ENCODE measurements at regions not wholly inside any gene's neighbourhood (a gene's known extent, or its start where the extent isn't known, plus 50 kb on each side); places are given as distances from the start of the nearest gene placed in this dataset.

- Histone ChIP-seq H3K27me3 (no peaks in the 10 kb centered on the region), H3K36me3 (replicated peaks in 1 of 2; ENCODE audit: insufficient read depth in 1 of 2, low read depth in 2 of 2) (no peaks in the 10 kb centered on the region), H3K4me3 (no peak overlapping the region), H3K27ac (no peak overlapping the region), H3K4me1 (no peaks in the 10 kb centered on the region), H3K9me3 (no peaks in the 10 kb centered on the region)
- 46 to 52% methylated on average over 2 of the region's 2 CpGs for WGBS, 2 donors
- intact Hi-C loops (cut with DNase I), result no loop called here
- DNase-seq (no peak), ATAC-seq (no peak)
- no peak for TF ChIP-seq POLR2A (IDR thresholded peaks at IDR 0.05)
- TF ChIP-seq CTCF (IDR thresholded peaks at IDR 0.05), result no peak
These were observed 712.8 kb downstream of the SOCS6 start for GRCh38 chr18:71001597-71001996.

DNA sequence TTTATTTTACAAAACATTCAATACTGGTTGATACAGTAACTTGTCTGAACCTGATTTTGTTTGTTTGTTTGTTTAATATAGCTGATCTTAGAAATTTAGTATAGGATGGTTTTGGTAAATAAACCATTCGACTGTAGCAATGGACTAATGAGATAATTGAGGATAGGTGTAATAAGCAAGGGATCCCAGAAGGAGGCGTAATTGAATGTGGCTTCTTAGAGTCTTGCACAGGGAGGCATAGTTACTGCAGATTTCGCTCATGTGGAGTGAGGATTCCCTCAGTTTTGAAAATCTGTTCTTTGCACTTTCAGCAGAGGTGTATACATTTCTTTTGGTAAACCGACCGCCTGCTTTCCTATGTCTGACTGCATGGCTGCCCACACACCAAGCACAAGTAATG, 709.6 kb downstream of the SOCS6 start:
- intact Hi-C loops (cut with DNase I), result no loop called here
- H3K9me3 ChIP-seq, result no peaks in the 10 kb centered on the region
- no peak for TF ChIP-seq POLR2A (IDR thresholded peaks at IDR 0.05)
- TF ChIP-seq CTCF (IDR thresholded peaks at IDR 0.05), result no peak
- WGBS, 2 donors, result 57 to 61% methylated on average over 5 of the region's 5 CpGs
- H3K36me3 ChIP-seq (replicated peaks in 1 of 2; ENCODE audit: insufficient read depth in 1 of 2, low read depth in 2 of 2), result no peaks in the 10 kb centered on the region
- no peak overlapping the region for H3K4me3 ChIP-seq
- no peak for ATAC-seq
- no peaks in the 10 kb centered on the region for H3K4me1 ChIP-seq
- no peaks in the 10 kb centered on the region for H3K27me3 ChIP-seq
- no peak overlapping the region for H3K27ac ChIP-seq
- DNase-seq, result no peak

- TF ChIP-seq CTCF (IDR thresholded peaks at IDR 0.05) (no peak), POLR2A (IDR thresholded peaks at IDR 0.05) (no peak)
- 48 to 57% methylated on average over 3 of the region's 3 CpGs for WGBS, 2 donors
- Histone ChIP-seq H3K4me1 (no peaks in the 10 kb centered on the region), H3K4me3 (no peak overlapping the region), H3K9me3 (no peaks in the 10 kb centered on the region), H3K27ac (no peak overlapping the region), H3K36me3 (replicated peaks in 1 of 2; ENCODE audit: insufficient read depth in 1 of 2, low read depth in 2 of 2) (no peaks in the 10 kb centered on the region), H3K27me3 (no peaks in the 10 kb centered on the region)
- intact Hi-C loops (cut with DNase I), result no loop called here
- DNase-seq, result no peak
- ATAC-seq, result no peak
These were observed 705.3 kb downstream of the SOCS6 start for GRCh38 chr18:70994116-70994515.

DNA sequence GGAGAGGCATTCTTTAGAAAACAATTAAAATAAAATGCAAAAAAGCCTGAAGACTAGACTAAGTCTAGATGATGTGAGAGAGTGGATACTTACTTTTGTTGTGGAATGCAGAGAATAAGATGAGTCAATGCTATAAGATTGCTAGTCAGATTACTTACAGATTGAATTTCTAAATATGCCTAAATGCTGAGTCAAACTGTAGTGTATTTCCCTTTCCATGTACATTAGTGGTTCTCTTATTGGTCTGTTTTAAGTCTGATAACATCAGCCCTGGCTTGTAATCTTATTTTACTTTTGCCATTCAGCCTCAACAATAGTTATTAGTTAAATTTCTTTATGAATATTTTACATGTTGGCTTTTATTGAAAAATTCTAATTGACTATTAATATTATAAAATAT, 702.7 kb downstream of the SOCS6 start:
- no peaks in the 10 kb centered on the region for H3K4me1 ChIP-seq
- intact Hi-C loops (cut with DNase I), result no loop called here
- DNase-seq (no peak), ATAC-seq (no peak)
- no peak overlapping the region for H3K4me3 ChIP-seq
- H3K27me3 ChIP-seq, result no peaks in the 10 kb centered on the region
- H3K9me3 ChIP-seq, result no peaks in the 10 kb centered on the region
- TF ChIP-seq CTCF (IDR thresholded peaks at IDR 0.05) (no peak), POLR2A (IDR thresholded peaks at IDR 0.05) (no peak)
- H3K36me3 ChIP-seq (replicated peaks in 1 of 2; ENCODE audit: insufficient read depth in 1 of 2, low read depth in 2 of 2), result no peaks in the 10 kb centered on the region
- H3K27ac ChIP-seq, result no peak overlapping the region

DNA sequence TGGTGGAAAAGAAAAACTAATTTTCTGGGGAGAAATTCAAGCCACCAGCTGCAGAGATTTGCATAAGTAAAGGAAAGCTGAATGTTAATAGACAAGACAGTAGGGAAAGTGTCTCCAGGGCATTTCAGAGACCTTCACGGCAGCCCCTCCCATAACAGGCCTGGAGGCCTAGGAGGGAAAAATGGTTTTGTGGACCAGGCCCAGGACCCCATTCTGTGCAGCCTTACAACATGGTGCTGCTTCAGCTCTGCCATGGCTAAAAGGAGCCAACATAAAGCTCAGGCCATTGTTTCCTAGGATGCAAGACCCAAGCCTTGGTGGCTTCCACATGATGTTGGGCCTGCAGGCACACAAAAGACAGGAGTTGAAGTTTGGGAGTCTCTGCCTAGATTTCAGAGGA, 697.1 kb downstream of the SOCS6 start:
- ATAC-seq (no peak), DNase-seq (no peak)
- TF ChIP-seq CTCF (IDR thresholded peaks at IDR 0.05) (no peak), POLR2A (IDR thresholded peaks at IDR 0.05) (no peak)
- no peaks in the 10 kb centered on the region for H3K4me1 ChIP-seq
- H3K27ac ChIP-seq, result no peak overlapping the region
- 65 to 68% methylated on average over 1 of the region's 1 CpG for WGBS, 2 donors
- H3K27me3 ChIP-seq, result no peaks in the 10 kb centered on the region
- H3K4me3 ChIP-seq, result no peak overlapping the region
- H3K36me3 ChIP-seq (replicated peaks in 1 of 2; ENCODE audit: insufficient read depth in 1 of 2, low read depth in 2 of 2), result no peaks in the 10 kb centered on the region
- no peaks in the 10 kb centered on the region for H3K9me3 ChIP-seq
- intact Hi-C loops (cut with DNase I), result no loop called here
